Upper lobe of left lung (tissue), 6 donors: ENCODE measurements at regions not wholly inside any gene's neighbourhood (a gene's known extent, or its start where the extent isn't known, plus 50 kb on each side); places are given as distances from the start of the nearest gene placed in this dataset.

ENCODE experiments used
- ATAC-seq, 2 donors: fragments of 200-7000 bp; cut with Tn5 transposase; one replicate each; pipeline ENCODE4 v1.9.1; 2022; ENCODE audit warnings: mild to moderate bottlenecking in 2 of 2, moderate library complexity in 2 of 2; ENCODE audit not compliant: low FRiP score in 2 of 2
- DNase-seq, 2 donors: peaks; one replicate each; pipeline ENCODE4 v3.0.0-alpha.2; 2019 to 2020
- H3K27ac ChIP-seq, 4 donors: fragments of 200-600 bp; sonication (generic); one replicate each; pipeline ENCODE4 v1.5.1; 2016 to 2019
- H3K27me3 ChIP-seq, 4 donors: fragments of 200-600 bp; sonication (generic); one replicate each; pipeline ENCODE4 v1.5.1; 2017 to 2019
- H3K36me3 ChIP-seq, 4 donors: fragments of 200-600 bp; sonication (generic); one replicate each; pipeline ENCODE4 v1.5.1; 2016 to 2019
- H3K4me1 ChIP-seq, 4 donors: fragments of 200-600 bp; sonication (generic); one replicate each; pipeline ENCODE4 v1.5.1; 2018 to 2019
- H3K4me3 ChIP-seq, 4 donors: fragments of 200-600 bp; sonication (generic); one replicate each; pipeline ENCODE4 v1.5.1; 2017 to 2019; ENCODE audit warnings: mild to moderate bottlenecking in 2 of 4, moderate library complexity in 1 of 4
- H3K9me3 ChIP-seq, 4 donors: fragments of 200-600 bp; sonication (generic); one replicate each; pipeline ENCODE4 v1.5.1; 2018 to 2019
- CTCF ChIP-seq, 6 experiments: fragments of 450-650 bp in 4 of 6; fragments of 200-600 bp in 2 of 6; sonication (generic) in 2 of 6; IDR thresholded peaks; one replicate each; pipeline ENCODE4 v1.5.1; 2016 to 2019; ENCODE audit warnings: antibody characterized with exemption in 6 of 6
- EP300 ChIP-seq, 4 donors: sonication (generic); formaldehyde crosslinking; IDR thresholded peaks; one replicate each; pipeline ENCODE4 v1.5.1; 2017; ENCODE audit warnings: antibody characterized with exemption in 4 of 4, control low read depth in 2 of 4
- POLR2A ChIP-seq, 4 donors: fragments of 450-650 bp; IDR thresholded peaks; one replicate each; pipeline ENCODE4 v1.5.1; 2016 to 2017; ENCODE audit warnings: antibody characterized with exemption in 4 of 4, mild to moderate bottlenecking in 2 of 4
- POLR2AphosphoS5 ChIP-seq, 2 donors: sonication (generic); formaldehyde crosslinking; IDR thresholded peaks; one replicate each; pipeline ENCODE4 v1.5.1; 2017; ENCODE audit warnings: antibody characterized with exemption in 2 of 2
- WGBS, 2 donors: methylation state at CpG; one replicate each; pipeline ENCODE4 v1.1.5; 2017 to 2018; 5-methylcytosine and 5-hydroxymethylcytosine counted together
- donor health status: DM: no; HTN: no; CAD: no; lungs with moderate emphysema.
- donor health status: DM: no; HTN: yes; CAD: no; lungs with severe emphysema.

DNA sequence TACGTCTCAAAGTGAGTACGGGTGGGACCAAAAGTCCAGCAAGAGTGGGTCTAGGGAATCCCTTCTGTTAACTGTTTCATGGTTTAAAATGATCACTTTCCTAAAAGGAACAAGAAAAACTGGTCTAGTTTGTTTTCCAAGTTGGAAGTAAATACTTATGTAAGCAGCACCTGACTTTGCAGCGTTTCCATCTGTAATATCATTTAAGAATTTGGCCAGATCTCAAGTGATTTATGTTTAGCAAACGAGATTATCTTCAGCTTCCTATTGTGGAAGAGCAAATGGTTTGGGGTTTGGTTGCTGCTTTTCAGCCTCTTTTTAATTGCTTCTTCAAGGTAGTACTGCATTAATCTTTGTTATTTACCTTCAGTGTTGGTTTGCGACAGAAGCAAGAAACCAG, 50.4 kb downstream of the FHIP1A start:
- ATAC-seq = no peak
- Histone ChIP-seq H3K27ac (no peak overlapping the region), H3K27me3 (no peaks in the 10 kb centered on the region), H3K4me3 (no peak overlapping the region), H3K9me3 (no peaks in the 10 kb centered on the region), H3K4me1 (no peaks in the 10 kb centered on the region), H3K36me3 (no peaks in the 10 kb centered on the region)
- TF ChIP-seq EP300 (IDR thresholded peaks at IDR 0.05) (no peak), POLR2A (IDR thresholded peaks at IDR 0.05) (no peak), POLR2AphosphoS5 (IDR thresholded peaks at IDR 0.05) (no peak), CTCF (IDR thresholded peaks at IDR 0.05) (no peak)
- DNase-seq = no peak
- 42 to 43% methylated on average over 5 of the region's 5 CpGs for WGBS, 2 donors

DNA sequence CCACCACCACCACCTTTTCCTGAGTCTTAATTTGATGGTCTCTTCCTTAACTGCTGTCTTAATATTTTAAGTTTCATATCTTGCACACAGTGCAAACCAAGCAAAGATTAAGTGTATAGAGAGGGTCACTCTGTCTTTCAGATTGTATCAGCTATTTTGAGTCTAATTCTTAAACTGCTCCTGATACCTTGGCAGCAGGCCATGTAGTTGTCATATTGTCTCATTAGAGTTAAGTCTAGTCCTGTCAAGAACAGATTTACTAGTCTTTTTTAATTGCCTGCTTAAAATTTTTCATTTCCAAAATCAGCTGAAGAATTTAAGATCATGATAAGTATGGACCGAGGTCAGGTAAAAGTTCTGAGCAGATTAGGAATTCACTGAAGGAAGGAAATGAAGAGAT, 51.5 kb downstream of the FHIP1A start:
- ATAC-seq (no peak), DNase-seq (no peak)
- H3K27ac ChIP-seq = no peak overlapping the region
- no peaks in the 10 kb centered on the region for H3K9me3 ChIP-seq
- no peak for TF ChIP-seq EP300 (IDR thresholded peaks at IDR 0.05)
- no peak for TF ChIP-seq CTCF (IDR thresholded peaks at IDR 0.05)
- no peak for TF ChIP-seq POLR2AphosphoS5 (IDR thresholded peaks at IDR 0.05)
- no peak for TF ChIP-seq POLR2A (IDR thresholded peaks at IDR 0.05)
- no peaks in the 10 kb centered on the region for H3K4me1 ChIP-seq
- WGBS, 2 donors = 62 to 68% methylated on average over 1 of the region's 1 CpG
- H3K4me3 ChIP-seq = no peak overlapping the region
- H3K27me3 ChIP-seq = no peaks in the 10 kb centered on the region
- no peaks in the 10 kb centered on the region for H3K36me3 ChIP-seq

DNA sequence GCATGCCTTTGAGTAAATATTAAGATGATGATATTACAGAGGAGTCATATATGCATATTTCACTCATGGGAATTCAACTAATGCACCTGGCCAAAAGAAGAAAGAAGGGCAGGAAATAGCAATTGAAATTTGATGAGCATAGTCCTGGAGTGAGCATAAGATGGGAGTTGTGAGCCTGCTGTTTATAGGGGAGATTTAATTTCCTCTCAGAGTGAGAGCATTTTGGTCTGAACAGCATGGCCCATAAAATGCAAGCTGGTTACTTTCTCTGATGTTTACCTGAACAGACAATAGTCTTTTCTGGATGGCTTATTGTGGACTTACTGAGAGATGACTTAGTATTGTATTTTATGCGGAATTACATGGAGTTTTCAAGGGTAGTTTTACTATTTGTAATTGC, 53.6 kb downstream of the FHIP1A start:
- no peaks in the 10 kb centered on the region for H3K9me3 ChIP-seq
- H3K4me1 ChIP-seq = no peaks in the 10 kb centered on the region
- WGBS, 2 donors = 86 to 100% methylated on average over 1 of the region's 1 CpG
- no peak overlapping the region for H3K27ac ChIP-seq
- H3K27me3 ChIP-seq = no peaks in the 10 kb centered on the region
- H3K36me3 ChIP-seq = no peaks in the 10 kb centered on the region
- DNase-seq (no peak), ATAC-seq (no peak)
- TF ChIP-seq POLR2AphosphoS5 (IDR thresholded peaks at IDR 0.05) (no peak), CTCF (IDR thresholded peaks at IDR 0.05) (no peak), POLR2A (IDR thresholded peaks at IDR 0.05) (no peak), EP300 (IDR thresholded peaks at IDR 0.05) (no peak)
- H3K4me3 ChIP-seq = no peak overlapping the region

GRCh38 chr4:151468715-151469696, 60.0 kb downstream of the FHIP1A start:
- Histone ChIP-seq H3K4me3 (no peak overlapping the region), H3K27ac (no peak overlapping the region), H3K9me3 (no peaks in the 10 kb centered on the region), H3K27me3 (no peaks in the 10 kb centered on the region), H3K36me3 (no peaks in the 10 kb centered on the region), H3K4me1 (peaks cover 0 to 5% (median 0%) of the 10 kb centered on the region in 4 donors)
- no peak for DNase-seq
- TF ChIP-seq CTCF (IDR thresholded peaks at IDR 0.05) (no peak), POLR2AphosphoS5 (IDR thresholded peaks at IDR 0.05) (no peak), EP300 (IDR thresholded peaks at IDR 0.05) (no peak), POLR2A (IDR thresholded peaks at IDR 0.05) (no peak)
- no peak for ATAC-seq
- 69 to 72% methylated on average over 3 of the region's 3 CpGs for WGBS, 2 donors

- peaks cover 0 to 5% (median 0%) of the 10 kb centered on the region in 4 donors for H3K4me1 ChIP-seq
- no peak for ATAC-seq
- DNase-seq = no peak
- H3K9me3 ChIP-seq = no peaks in the 10 kb centered on the region
- H3K4me3 ChIP-seq = no peak overlapping the region
- H3K36me3 ChIP-seq = no peaks in the 10 kb centered on the region
- H3K27ac ChIP-seq = no peak overlapping the region
- H3K27me3 ChIP-seq = no peaks in the 10 kb centered on the region
- TF ChIP-seq EP300 (IDR thresholded peaks at IDR 0.05) (no peak), POLR2A (IDR thresholded peaks at IDR 0.05) (no peak), CTCF (IDR thresholded peaks at IDR 0.05) (no peak), POLR2AphosphoS5 (IDR thresholded peaks at IDR 0.05) (no peak)
These were observed 61.0 kb downstream of the FHIP1A start for GRCh38 chr4:151469970-151470369.
